HG03432 (cell line): ENCODE measurements at regions not wholly inside any gene's neighbourhood (a gene's known extent, or its start where the extent isn't known, plus 50 kb on each side); places are given as distances from the start of the nearest gene placed in this dataset.

Experiments
- ATAC-seq: cut with Tn5 transposase; IDR thresholded peaks from one replicate; pipeline ENCODE4 v1.9.1; 2021; ENCODE audit warnings: mild to moderate bottlenecking, moderate library complexity; ENCODE audit not compliant: unreplicated experiment

- no peak for ATAC-seq
Observed at GRCh38 chr13:109602356-109602755, 184.0 kb downstream of the IRS2 start.

DNA sequence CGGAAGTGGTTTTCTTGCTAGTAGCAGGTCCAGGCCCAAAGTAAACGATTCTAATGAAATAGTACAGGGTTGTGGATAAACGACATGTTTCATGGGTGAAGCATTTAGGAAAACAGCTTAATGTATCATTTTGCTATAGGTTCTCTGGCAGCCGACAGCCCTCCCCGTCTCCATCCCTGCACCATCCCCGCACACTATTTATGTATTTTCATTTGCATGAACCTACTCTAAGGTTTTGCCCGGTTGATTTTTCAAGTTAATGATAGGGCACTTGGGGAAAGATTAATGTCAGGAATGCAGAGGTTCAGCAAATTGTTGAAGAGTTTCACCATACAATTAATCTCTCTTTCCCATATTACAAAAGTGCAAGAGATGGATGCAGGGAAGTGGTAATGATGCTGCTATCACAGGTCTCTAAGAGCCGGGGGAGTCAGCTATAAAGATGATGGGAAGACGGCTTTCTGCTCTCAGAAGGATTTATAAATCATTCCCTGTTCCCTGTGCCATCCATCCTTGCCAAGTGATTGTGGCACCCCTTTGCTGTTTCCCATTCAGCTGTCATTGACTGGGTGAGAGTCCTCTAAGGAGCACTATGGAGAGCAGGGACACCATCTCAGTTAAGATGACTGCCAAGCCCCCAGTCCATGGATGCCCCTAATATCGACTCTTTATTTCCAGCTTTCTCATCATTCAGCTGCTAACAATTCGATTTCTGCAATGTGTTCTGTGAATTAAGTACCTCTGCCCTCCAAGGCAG is 186.3 kb downstream of the IRS2 start:
- ATAC-seq, result no peak

- ATAC-seq, result no peak
Observed at GRCh38 chr13:109595471-109595870, 190.9 kb downstream of the IRS2 start.

- ATAC-seq, result no peak
Observed at GRCh38 chr13:109593230-109593629, 193.2 kb downstream of the IRS2 start.

DNA sequence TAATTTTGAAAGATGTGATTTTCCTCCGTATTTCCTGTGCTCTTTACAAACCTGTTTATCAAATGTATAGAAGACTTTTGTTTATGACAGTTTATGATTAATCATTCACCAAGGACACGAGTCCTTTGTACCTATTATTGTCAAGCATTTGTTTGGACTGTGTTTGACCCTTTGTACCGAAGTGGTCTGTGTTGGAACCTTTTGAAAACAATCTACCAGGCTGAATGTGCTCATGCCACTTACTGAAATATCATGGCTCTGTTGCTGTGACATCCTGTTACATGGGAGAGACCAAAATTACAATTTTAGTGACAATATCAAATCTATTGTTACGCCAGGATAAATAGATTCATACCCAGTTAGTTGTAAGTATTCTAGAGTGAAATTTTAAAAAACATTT is 193.6 kb downstream of the IRS2 start:
- no peak for ATAC-seq

DNA sequence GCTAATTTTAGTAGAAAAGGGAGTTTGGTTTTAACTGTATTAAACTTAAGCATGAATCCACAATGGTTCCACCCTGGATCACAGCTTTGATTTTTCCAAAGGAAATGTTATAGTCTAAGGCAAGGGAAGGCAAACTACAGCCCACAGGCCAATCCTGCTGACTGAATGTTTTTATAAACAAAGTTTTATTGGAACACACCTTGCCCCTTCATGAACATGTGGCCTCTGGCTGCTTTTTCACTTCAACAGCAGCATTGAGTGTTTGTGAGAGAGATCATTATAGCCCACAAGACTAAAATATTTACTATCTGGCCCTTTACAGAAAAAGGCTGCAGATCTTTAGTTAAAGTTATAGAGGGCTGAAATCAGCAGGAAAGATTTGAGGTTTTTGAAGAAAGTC is 198.7 kb downstream of the IRS2 start:
- no peak for ATAC-seq

DNA sequence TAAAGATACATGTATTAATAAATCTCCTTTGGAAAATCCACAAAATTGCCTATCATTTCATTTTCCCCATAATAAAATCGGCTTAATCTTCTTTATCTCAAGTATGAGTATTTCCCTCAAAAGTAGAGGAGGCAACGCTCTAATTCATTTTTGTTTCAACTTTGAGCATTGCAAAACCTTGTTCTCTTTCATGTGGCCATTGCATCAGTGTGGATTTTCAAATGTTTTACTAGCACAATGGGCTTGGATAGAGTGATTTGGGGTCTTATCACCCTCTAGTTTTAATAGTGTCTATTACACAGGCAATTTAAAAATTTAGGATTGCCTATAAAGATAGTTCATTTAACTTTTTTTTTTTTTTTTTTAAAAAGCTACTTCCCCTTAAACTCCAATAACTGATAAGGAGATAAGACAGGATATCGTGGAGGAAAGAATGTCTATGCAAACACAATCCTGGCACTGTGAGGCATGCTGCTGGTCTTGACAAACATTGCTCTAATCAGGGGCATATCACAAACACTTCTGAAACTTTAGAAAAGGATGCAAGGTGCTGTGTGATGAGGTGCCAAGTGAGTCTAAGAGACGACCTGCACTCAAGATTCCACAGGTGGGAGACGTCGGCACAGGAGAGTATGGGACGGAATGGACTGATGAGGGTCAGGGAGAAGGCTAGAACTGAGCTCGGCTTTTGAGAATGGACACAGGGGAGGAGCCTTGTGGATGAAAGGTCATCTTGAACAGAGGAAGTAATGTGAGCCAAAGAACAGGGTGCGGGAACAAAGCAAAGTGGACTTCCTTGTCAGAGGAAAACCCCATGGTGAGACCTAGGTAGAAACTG is 199.7 kb downstream of the IRS2 start:
- no peak for ATAC-seq

GRCh38 chr13:109584844-109585361 is 201.5 kb downstream of the IRS2 start:
- no peak for ATAC-seq

DNA sequence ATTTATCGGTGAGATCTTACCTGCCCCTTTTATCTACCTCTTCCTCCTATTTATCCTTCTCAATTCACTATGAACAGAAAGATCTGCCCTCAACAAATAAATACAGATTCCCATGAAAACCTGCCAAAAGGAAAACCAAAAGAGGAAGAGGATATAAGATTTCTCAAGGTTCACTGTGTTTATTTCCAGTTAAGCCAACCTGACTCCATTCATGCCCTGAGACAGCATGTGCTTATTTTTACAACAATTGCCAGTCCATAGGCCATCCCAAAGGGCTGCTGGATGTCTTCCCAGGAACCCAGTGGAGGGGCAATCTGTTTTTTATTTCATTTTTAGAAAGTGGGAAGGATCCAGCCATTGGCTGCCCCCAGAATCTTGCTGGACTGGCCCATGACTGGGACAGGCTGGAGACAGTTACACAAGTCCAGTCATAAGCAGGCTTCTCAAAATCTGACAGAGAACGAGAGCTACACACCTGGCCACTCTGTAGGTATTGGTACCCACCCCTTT is 209.1 kb downstream of the IRS2 start:
- no peak for ATAC-seq

GRCh38 chr13:109576331-109576813 is 210.0 kb downstream of the IRS2 start:
- ATAC-seq, result no peak

- ATAC-seq, result no peak
Observed at GRCh38 chr13:109575821-109576220, 210.6 kb downstream of the IRS2 start.

- no peak for ATAC-seq
Observed at GRCh38 chr13:109572389-109572788, 214.0 kb downstream of the IRS2 start.

DNA sequence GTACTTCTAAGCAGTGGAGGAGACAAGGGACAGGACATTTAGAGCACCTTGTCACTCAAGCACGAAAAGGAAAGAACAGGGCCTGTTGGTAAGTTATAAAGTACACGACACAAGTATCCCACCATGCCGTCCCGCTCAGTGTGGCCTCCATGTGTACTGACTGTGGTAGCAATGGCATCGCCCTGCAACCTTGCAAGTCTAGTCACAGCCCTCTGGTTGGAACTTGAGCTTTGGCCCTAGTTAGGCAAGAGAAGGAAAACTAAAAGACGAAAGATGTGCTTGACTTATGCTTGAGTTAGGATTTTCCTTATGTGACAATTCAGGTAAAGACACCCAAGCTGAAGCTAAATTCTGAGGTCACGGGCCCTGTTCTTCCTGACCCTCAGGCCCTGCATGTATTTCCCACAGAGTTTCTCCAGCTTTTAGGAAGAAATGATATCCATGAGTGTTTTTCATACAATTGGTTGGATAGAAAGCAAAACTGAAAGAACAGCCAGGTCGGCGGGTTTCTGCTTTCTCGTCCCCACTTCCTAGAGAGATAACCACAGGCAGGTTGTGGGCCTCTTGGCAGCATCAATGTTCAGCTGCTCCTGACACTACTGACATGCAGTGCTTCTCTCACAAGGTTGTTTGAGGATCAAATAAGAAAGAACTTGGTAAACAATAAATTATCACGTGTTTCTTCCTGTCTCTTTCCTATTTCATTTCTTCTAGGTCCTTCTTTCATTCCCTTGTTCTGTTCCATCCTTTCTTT is 216.2 kb downstream of the IRS2 start:
- peak; percentile 97 for ATAC-seq

DNA sequence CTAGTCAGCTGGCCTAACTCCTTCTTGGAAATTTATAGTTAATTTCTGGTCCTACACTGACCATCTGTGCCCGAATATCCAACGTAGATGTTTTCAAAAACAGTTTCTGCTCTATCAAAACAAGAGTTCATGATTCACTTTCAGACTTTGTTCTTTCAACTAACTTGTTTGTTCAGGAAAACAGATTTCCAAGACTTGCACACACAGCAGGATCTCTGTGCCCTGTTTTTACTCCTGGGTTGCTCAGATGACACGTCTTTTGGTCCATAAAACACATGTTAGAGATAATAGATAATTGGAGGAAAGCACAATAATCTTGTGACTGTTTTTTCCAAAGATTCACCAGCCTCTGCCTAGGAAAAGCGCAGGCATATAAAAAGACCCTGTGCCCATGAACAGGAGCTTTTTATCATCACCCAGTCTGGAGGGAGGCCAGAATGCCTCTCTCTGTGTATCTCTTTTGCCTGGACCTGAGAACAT is 218.0 kb downstream of the IRS2 start:
- ATAC-seq, result no peak

GRCh38 chr13:109567315-109567714 is 219.1 kb downstream of the IRS2 start:
- no peak for ATAC-seq

DNA sequence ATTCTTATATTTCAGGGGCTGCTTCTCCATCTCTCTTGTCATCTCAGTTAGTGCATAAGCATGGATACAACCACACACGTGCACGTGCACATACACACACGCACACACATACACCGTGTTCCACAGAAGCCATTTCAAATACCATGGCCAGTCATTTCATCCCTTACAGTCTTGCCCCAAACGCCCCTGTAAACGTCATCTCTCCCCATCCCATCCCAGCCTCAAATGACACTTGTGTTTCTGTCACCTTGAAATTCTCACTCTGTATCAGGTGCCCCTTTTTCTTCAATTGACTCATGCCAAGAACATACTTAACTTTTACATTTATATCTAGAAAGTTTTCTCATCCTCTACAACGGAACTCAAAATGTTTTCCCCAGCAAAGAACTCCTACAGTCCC is 220.5 kb downstream of the IRS2 start:
- ATAC-seq, result no peak

DNA sequence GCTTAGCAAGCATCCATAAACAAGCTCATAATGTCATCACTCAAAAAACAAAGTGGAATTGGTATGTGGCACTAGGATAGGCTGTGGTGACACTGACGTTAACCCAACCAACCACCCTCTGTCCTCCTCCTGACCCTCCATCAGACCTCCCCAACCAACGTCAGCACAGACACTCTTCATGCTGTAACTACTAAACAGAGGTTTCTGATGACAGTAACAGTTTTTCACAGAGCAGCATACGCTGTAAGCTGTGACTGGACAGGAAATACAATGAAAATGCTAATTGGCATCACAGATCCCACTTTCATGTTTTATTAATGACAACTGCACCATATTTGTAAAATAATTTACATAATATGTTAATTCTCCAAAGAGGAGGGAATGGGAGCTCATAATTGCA is 238.0 kb downstream of the IRS2 start:
- peak; percentile 36 for ATAC-seq

DNA sequence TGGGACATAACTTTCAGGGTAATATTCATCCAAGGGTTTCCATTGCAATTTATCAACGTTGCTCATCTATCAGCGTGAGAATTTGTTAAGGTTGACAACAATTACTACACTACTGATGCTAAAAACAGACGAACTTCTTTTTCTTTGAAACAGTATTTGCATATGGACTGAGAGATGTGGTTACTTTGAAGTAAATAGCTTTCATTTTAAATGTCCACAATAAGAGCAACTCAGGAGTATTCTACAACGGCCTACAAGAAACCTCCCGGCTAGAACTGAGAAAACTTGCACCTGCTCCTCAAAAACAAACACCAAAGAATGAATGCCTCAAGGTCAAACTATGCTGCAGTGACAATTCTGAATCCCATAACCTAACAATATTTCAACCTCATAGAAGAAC is 238.4 kb downstream of the IRS2 start:
- ATAC-seq, result peak; percentile 87

GRCh38 chr13:109545931-109546330 is 240.5 kb downstream of the IRS2 start:
- no peak for ATAC-seq

- no peak for ATAC-seq
Observed at GRCh38 chr13:109541081-109541480, 245.3 kb downstream of the IRS2 start.

DNA sequence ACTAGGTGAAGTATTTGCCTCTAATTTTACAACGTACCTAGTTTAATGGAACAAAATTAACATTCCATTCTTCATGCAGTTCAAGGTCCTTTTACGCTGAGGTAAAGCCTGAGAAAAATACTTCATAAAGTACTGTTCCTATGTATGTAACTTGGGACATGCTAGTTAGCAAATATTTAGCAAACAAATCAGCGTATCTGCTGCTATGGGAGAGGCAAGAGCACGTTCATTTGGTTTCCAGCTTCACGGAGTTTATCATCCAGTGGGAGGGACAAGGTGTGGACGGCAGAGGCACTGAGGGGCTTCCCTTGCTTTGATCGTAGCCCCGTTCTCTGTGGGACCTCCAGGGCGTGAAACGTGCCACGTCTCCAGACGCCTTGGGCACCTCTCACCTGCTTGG is 248.8 kb downstream of the IRS2 start:
- ATAC-seq, result no peak
